ENCODE measurements at regions not wholly inside any gene's neighbourhood (a gene's known extent, or its start where the extent isn't known, plus 50 kb on each side); places are given as distances from the start of the nearest gene placed in this dataset.
A peak's percentile ranks its signal among the peaks of the same experiment; 100 is the strongest.
"Not testable (repeated sequence)": the region's sequence is repeated elsewhere in the genome, so short reads cannot be mapped to it uniquely, and the experiment has no call there.

GRCh38 chr6:144360401-144360800 lies 75.3 kb downstream of the UTRN start:
- DNase-seq = no peak

- DNase-seq = no peak
Measured at GRCh38 chr6:144361016-144361415, 75.9 kb downstream of the UTRN start.

- no peak for DNase-seq
Measured at GRCh38 chr6:144362042-144363018, 77.2 kb downstream of the UTRN start.

- DNase-seq = no peak
Measured at GRCh38 chr6:144364208-144364720, 79.1 kb downstream of the UTRN start.

- DNase-seq = no peak
Measured at GRCh38 chr6:144364782-144365181, 79.6 kb downstream of the UTRN start.

GRCh38 chr6:144365271-144365670 lies 80.1 kb downstream of the UTRN start:
- DNase-seq = peak; percentile 36

- not testable (repeated sequence) for DNase-seq
Measured at GRCh38 chr6:144369696-144370095, 84.6 kb downstream of the UTRN start.

GRCh38 chr6:144372116-144372515 lies 87.0 kb downstream of the UTRN start:
- DNase-seq = no peak

GRCh38 chr6:144372611-144373594 lies 87.8 kb downstream of the UTRN start:
- DNase-seq = no peak

- not testable (repeated sequence) for DNase-seq
Measured at GRCh38 chr6:144374525-144374924, 89.4 kb downstream of the UTRN start.

GRCh38 chr6:144377586-144378210 lies 92.6 kb downstream of the UTRN start:
- peak; percentile 82 for DNase-seq

- DNase-seq = no peak
Measured at GRCh38 chr6:144378437-144378836, 93.3 kb downstream of the UTRN start.

GRCh38 chr6:144379356-144379755 lies 94.2 kb downstream of the UTRN start:
- DNase-seq = peak; percentile 86

GRCh38 chr6:144381499-144381898 lies 96.4 kb downstream of the UTRN start:
- not testable (repeated sequence) for DNase-seq

- DNase-seq = no peak
Measured at GRCh38 chr6:144383336-144383735, 98.2 kb downstream of the UTRN start.

GRCh38 chr6:144384427-144384826 lies 99.3 kb downstream of the UTRN start:
- DNase-seq = no peak

GRCh38 chr6:144389474-144389873 lies 104.3 kb downstream of the UTRN start:
- not testable (repeated sequence) for DNase-seq

- no peak for DNase-seq
Measured at GRCh38 chr6:144390202-144390601, 105.1 kb downstream of the UTRN start.

- no peak for DNase-seq
Measured at GRCh38 chr6:144390886-144391285, 105.8 kb downstream of the UTRN start.

- no peak for DNase-seq
Measured at GRCh38 chr6:144392536-144392935, 107.4 kb downstream of the UTRN start.

GRCh38 chr6:144394210-144394609 lies 109.1 kb downstream of the UTRN start:
- no peak for DNase-seq

- DNase-seq = peak; percentile 46
Measured at GRCh38 chr6:144395014-144395413, 109.9 kb downstream of the UTRN start.

Data from fibroblast of skin of back (primary cell).